ENCODE measurements at regions not wholly inside any gene's neighbourhood (a gene's known extent, or its start where the extent isn't known, plus 50 kb on each side); places are given as distances from the start of the nearest gene placed in this dataset.

DNA sequence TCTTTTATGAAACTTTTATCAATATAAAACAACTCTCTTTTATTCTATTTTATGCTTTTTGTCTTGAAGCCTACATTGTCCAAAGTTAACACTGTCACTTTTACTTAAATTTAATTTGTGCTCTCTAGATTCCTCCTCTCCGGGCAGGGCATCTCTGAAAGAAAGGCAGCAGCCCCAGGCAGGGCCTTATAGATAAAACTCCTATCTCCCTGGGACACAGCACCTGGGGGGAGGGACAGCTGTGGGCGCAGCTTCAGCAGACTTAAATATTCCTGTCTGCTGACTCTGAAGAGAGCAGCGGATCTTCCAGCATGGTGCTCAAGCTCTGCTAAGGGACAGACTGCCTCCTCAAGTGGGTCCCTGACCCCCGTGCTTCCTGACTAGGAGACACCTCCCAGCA, 447.7 kb upstream of the FANCL start:
- peak; percentile 62 for DNase-seq
- H3K27ac ChIP-seq (ENCODE audit: low read depth, low read length): no peak overlapping the region
- H3K27me3 Mint-ChIP-seq (ENCODE audit: insufficient read depth): no peaks in the 10 kb centered on the region
- no peaks in the 10 kb centered on the region for H3K36me3 ChIP-seq (ENCODE audit: control insufficient read depth, insufficient read depth, low read length)
- H3K36me3 Mint-ChIP-seq (ENCODE audit: low read depth): peaks cover 9% of the 10 kb centered on the region
- H3K4me1 Mint-ChIP-seq: peaks cover 30% of the 10 kb centered on the region
- 70% methylated on average over 2 to 4 of the region's 4 CpGs for WGBS, 2 experiments (ENCODE audit: insufficient coverage in 1 of 2, insufficient read length in 1 of 2)
- TF ChIP-seq, protein P1, sequence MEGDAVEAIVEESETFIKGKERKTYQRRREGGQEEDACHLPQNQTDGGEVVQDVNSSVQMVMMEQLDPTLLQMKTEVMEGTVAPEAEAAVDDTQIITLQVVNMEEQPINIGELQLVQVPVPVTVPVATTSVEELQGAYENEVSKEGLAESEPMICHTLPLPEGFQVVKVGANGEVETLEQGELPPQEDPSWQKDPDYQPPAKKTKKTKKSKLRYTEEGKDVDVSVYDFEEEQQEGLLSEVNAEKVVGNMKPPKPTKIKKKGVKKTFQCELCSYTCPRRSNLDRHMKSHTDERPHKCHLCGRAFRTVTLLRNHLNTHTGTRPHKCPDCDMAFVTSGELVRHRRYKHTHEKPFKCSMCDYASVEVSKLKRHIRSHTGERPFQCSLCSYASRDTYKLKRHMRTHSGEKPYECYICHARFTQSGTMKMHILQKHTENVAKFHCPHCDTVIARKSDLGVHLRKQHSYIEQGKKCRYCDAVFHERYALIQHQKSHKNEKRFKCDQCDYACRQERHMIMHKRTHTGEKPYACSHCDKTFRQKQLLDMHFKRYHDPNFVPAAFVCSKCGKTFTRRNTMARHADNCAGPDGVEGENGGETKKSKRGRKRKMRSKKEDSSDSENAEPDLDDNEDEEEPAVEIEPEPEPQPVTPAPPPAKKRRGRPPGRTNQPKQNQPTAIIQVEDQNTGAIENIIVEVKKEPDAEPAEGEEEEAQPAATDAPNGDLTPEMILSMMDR (conservative IDR thresholded peaks at IDR 0.05): no peak
- H3K9ac ChIP-seq (ENCODE audit: extremely low read depth, low read length, poor library complexity, severe bottlenecking): no peak overlapping the region
- peaks cover 10% of the 10 kb centered on the region for H3K9me3 ChIP-seq (ENCODE audit: control insufficient read depth, low read length)
- peak overlapping the region; percentile 20 for H3K27ac Mint-ChIP-seq
- H3K4me3 Mint-ChIP-seq: no peak overlapping the region
- no peaks in the 10 kb centered on the region for H3K27me3 ChIP-seq (ENCODE audit: control insufficient read depth, insufficient read depth, low read length, poor library complexity, severe bottlenecking)
- H3K4me1 ChIP-seq (ENCODE audit: control insufficient read depth, insufficient read depth, low read length): peaks cover 6% of the 10 kb centered on the region
- peak overlapping the region; percentile 30 for H3K4me3 ChIP-seq (ENCODE audit: low read length)
- H3K9me3 Mint-ChIP-seq: peaks cover 15% of the 10 kb centered on the region

GRCh38 chr2:58686776-58687175, 445.7 kb upstream of the FANCL start:
- peaks cover 6% of the 10 kb centered on the region for H3K4me1 ChIP-seq (ENCODE audit: control insufficient read depth, insufficient read depth, low read length)
- Mint-ChIP-seq H3K9me3 (peaks cover 13% of the 10 kb centered on the region), H3K36me3 (ENCODE audit: low read depth) (peaks cover 13% of the 10 kb centered on the region), H3K4me3 (no peak overlapping the region), H3K4me1 (peaks cover 30% of the 10 kb centered on the region), H3K27me3 (ENCODE audit: insufficient read depth) (no peaks in the 10 kb centered on the region), H3K27ac (no peak overlapping the region)
- H3K27me3 ChIP-seq (ENCODE audit: control insufficient read depth, insufficient read depth, low read length, poor library complexity, severe bottlenecking): no peaks in the 10 kb centered on the region
- TF ChIP-seq, protein P1 (conservative IDR thresholded peaks at IDR 0.05): no peak
- H3K9ac ChIP-seq (ENCODE audit: extremely low read depth, low read length, poor library complexity, severe bottlenecking): no peak overlapping the region
- peaks cover 13% of the 10 kb centered on the region for H3K9me3 ChIP-seq (ENCODE audit: control insufficient read depth, low read length)
- H3K4me3 ChIP-seq (ENCODE audit: low read length): no peak overlapping the region
- no peak for DNase-seq
- no peak overlapping the region for H3K27ac ChIP-seq (ENCODE audit: low read depth, low read length)
- WGBS, 2 experiments (ENCODE audit: insufficient coverage in 1 of 2, insufficient read length in 1 of 2): 83 to 93% methylated on average over 1 of the region's 1 CpG
- no peaks in the 10 kb centered on the region for H3K36me3 ChIP-seq (ENCODE audit: control insufficient read depth, insufficient read depth, low read length)

- Mint-ChIP-seq H3K9me3 (peaks cover 10% of the 10 kb centered on the region), H3K27ac (no peak overlapping the region), H3K4me1 (peaks cover 9% of the 10 kb centered on the region), H3K4me3 (no peak overlapping the region), H3K36me3 (ENCODE audit: low read depth) (peaks cover 8% of the 10 kb centered on the region), H3K27me3 (ENCODE audit: insufficient read depth) (no peaks in the 10 kb centered on the region)
- Histone ChIP-seq H3K9me3 (ENCODE audit: control insufficient read depth, low read length) (peaks cover 17% of the 10 kb centered on the region), H3K4me1 (ENCODE audit: control insufficient read depth, insufficient read depth, low read length) (no peaks in the 10 kb centered on the region), H3K36me3 (ENCODE audit: control insufficient read depth, insufficient read depth, low read length) (no peaks in the 10 kb centered on the region), H3K27me3 (ENCODE audit: control insufficient read depth, insufficient read depth, low read length, poor library complexity, severe bottlenecking) (no peaks in the 10 kb centered on the region), H3K27ac (ENCODE audit: low read depth, low read length) (no peak overlapping the region), H3K9ac (ENCODE audit: extremely low read depth, low read length, poor library complexity, severe bottlenecking) (no peak overlapping the region), H3K4me3 (ENCODE audit: low read length) (no peak overlapping the region)
- TF ChIP-seq, protein P1 (conservative IDR thresholded peaks at IDR 0.05): no peak
- DNase-seq: no peak
- 100% methylated on average over 1 of the region's 1 CpG; no CpG with 5 or more reads in 1 of the 2 experiments for WGBS, 2 experiments (ENCODE audit: insufficient coverage in 1 of 2, insufficient read length in 1 of 2)
These were observed 439.7 kb upstream of the FANCL start for GRCh38 chr2:58680755-58681310.

Data from endodermal cell (in vitro differentiated cells).